Keratinocyte (primary cell): ENCODE measurements at regions not wholly inside any gene's neighbourhood (a gene's known extent, or its start where the extent isn't known, plus 50 kb on each side); places are given as distances from the start of the nearest gene placed in this dataset.

Experiments used
- EZH2 ChIP-seq: IDR thresholded peaks from one replicate; pipeline ENCODE4 v1.6.1; 2012; ENCODE audit warnings: inconsistent platforms, mild to moderate bottlenecking, low read length, moderate library complexity
- TF ChIP-seq, protein P1 (sequence below), 3 experiments: IDR thresholded peaks in 1 of 3; conservative IDR thresholded peaks in 1 of 3; optimal IDR thresholded peaks in 1 of 3; 2 replicates in 2 of 3; 3 replicates in 1 of 3; pipeline versions ENCODE3 to v1.5.1; 2011; ENCODE audit warnings: low read length in 3 of 3, mild to moderate bottlenecking in 3 of 3, moderate library complexity in 2 of 3, control low read depth in 1 of 3, inconsistent platforms in 1 of 3; ENCODE audit not compliant: insufficient read depth in 2 of 3; ENCODE audit errors: extremely low read depth in 1 of 3

DNA sequence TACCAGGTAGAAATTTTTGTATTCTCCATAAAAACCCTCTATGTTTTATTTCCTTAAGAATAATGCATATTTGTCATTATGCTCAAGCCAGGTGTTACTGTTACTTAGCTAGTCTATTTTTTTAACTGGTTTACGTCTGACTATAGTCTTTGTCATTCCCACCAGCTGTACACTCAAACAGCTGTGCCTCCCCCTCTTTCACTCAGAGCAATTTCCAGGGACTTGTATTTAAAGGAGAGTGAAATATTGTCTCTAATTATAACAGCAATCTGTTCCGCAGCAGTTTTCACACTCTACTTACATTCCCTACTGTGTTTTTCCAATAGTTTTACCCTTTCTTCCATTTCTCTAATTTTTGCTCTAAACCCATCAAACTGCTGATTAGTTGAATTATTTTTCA lies 813.6 kb upstream of the MIR17HG start:
- TF ChIP-seq, protein P1, sequence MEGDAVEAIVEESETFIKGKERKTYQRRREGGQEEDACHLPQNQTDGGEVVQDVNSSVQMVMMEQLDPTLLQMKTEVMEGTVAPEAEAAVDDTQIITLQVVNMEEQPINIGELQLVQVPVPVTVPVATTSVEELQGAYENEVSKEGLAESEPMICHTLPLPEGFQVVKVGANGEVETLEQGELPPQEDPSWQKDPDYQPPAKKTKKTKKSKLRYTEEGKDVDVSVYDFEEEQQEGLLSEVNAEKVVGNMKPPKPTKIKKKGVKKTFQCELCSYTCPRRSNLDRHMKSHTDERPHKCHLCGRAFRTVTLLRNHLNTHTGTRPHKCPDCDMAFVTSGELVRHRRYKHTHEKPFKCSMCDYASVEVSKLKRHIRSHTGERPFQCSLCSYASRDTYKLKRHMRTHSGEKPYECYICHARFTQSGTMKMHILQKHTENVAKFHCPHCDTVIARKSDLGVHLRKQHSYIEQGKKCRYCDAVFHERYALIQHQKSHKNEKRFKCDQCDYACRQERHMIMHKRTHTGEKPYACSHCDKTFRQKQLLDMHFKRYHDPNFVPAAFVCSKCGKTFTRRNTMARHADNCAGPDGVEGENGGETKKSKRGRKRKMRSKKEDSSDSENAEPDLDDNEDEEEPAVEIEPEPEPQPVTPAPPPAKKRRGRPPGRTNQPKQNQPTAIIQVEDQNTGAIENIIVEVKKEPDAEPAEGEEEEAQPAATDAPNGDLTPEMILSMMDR (optimal IDR thresholded peaks at IDR 0.05 in 1 of 3, IDR thresholded peaks at IDR 0.05 in 1 of 3, conservative IDR thresholded peaks at IDR 0.05 in 1 of 3; ENCODE audit: extremely low read depth in 1 of 3, insufficient read depth in 2 of 3, low read length in 3 of 3), result no peak
- no peak for TF ChIP-seq EZH2
